Spleen (tissue), 7 donors: ENCODE measurements at regions not wholly inside any gene's neighbourhood (a gene's known extent, or its start where the extent isn't known, plus 50 kb on each side); places are given as distances from the start of the nearest gene placed in this dataset.

ENCODE experiments used
- POLR2A ChIP-seq, 3 donors: fragments of 450-650 bp; IDR thresholded peaks; one replicate each; pipeline ENCODE4 v1.5.1; 2017; ENCODE audit warnings: antibody characterized with exemption in 3 of 3, mild to moderate bottlenecking in 1 of 3
- TF ChIP-seq, protein P1 (sequence below), 11 experiments: fragments of 200-600 bp in 7 of 11; fragments of 450-650 bp in 4 of 11; sonication (generic) in 4 of 11; IDR thresholded peaks in 8 of 11; conservative IDR thresholded peaks in 3 of 11; 1 replicate in 7 of 11; 2 replicates in 4 of 11; pipeline versions ENCODE4 v1.4.0 to v1.8.0; 2016 to 2021; ENCODE audit warnings: antibody characterized with exemption in 11 of 11, inconsistent platforms in 4 of 11, mild to moderate bottlenecking in 1 of 11
- donor health status: DM: no; HTN: no; CAD: no; lungs with moderate emphysema.
- donor health status: DM: no; HTN: no; CAD: no.
- donor health status: DM: no; HTN: no; CAD: no.

DNA sequence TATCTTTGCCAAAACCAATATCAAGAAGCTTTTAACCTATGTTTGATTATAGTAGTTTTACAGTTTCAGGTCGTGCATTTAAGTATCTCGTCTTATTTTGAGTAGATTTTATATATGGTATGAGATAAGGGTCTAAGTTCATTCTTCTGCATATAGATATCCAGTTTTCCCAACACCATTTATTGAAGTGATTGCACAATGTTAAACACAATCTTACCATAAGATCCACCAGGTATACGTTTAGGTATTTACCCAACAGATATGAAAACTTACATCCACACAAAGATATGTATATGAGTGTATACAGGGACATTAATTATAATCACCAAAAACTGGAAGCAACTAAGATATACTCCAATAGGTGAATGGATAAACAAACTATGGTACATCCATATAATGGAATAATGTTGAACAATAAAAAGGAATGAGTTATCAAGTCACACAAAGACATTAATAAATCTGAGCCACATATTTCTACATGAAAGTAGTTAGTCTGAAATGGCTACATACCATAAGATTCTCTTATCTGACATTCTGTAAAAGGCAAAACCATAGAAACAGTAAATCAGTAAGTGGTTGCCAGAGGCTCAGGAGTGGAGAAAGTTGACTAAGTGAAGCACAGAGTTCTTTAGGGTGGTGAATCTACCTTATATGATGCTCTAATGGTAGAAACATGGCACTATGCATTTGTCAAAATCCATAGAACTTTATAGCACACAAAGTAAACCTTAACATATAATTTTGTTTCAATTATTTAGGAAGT, 222.6 kb downstream of the NUAK1 start:
- no peak for TF ChIP-seq POLR2A (IDR thresholded peaks at IDR 0.05)
- TF ChIP-seq, protein P1, sequence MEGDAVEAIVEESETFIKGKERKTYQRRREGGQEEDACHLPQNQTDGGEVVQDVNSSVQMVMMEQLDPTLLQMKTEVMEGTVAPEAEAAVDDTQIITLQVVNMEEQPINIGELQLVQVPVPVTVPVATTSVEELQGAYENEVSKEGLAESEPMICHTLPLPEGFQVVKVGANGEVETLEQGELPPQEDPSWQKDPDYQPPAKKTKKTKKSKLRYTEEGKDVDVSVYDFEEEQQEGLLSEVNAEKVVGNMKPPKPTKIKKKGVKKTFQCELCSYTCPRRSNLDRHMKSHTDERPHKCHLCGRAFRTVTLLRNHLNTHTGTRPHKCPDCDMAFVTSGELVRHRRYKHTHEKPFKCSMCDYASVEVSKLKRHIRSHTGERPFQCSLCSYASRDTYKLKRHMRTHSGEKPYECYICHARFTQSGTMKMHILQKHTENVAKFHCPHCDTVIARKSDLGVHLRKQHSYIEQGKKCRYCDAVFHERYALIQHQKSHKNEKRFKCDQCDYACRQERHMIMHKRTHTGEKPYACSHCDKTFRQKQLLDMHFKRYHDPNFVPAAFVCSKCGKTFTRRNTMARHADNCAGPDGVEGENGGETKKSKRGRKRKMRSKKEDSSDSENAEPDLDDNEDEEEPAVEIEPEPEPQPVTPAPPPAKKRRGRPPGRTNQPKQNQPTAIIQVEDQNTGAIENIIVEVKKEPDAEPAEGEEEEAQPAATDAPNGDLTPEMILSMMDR (IDR thresholded peaks at IDR 0.05 in 8 of 11, conservative IDR thresholded peaks at IDR 0.05 in 3 of 11) = no peak
